ENCODE measurements at regions not wholly inside any gene's neighbourhood (a gene's known extent, or its start where the extent isn't known, plus 50 kb on each side); places are given as distances from the start of the nearest gene placed in this dataset.

- Histone ChIP-seq H3K27me3 (replicated peaks; ENCODE audit: insufficient read depth, low read depth, low read length, poor library complexity) (peaks cover 4% of the 10 kb centered on the region), H3K36me3 (ENCODE audit: insufficient read depth, low read length, poor library complexity, severe bottlenecking) (no peaks in the 10 kb centered on the region), H3K4me1 (ENCODE audit: insufficient read depth, low read length, poor library complexity, severe bottlenecking) (no peaks in the 10 kb centered on the region), H3K4me3 (ENCODE audit: low read depth, low read length, poor library complexity, severe bottlenecking) (no peak overlapping the region), H3K9me3 (ENCODE audit: low read depth, low read length, poor library complexity, severe bottlenecking) (no peaks in the 10 kb centered on the region), H3K27ac (ENCODE audit: low read depth, low read length, poor library complexity, severe bottlenecking) (no peak overlapping the region)
- no peak for TF ChIP-seq EZH2 (IDR thresholded peaks at IDR 0.05; ENCODE audit: borderline replicate concordance, low read depth, low read length, poor library complexity, severe bottlenecking)
- TF ChIP-seq, protein P1, sequence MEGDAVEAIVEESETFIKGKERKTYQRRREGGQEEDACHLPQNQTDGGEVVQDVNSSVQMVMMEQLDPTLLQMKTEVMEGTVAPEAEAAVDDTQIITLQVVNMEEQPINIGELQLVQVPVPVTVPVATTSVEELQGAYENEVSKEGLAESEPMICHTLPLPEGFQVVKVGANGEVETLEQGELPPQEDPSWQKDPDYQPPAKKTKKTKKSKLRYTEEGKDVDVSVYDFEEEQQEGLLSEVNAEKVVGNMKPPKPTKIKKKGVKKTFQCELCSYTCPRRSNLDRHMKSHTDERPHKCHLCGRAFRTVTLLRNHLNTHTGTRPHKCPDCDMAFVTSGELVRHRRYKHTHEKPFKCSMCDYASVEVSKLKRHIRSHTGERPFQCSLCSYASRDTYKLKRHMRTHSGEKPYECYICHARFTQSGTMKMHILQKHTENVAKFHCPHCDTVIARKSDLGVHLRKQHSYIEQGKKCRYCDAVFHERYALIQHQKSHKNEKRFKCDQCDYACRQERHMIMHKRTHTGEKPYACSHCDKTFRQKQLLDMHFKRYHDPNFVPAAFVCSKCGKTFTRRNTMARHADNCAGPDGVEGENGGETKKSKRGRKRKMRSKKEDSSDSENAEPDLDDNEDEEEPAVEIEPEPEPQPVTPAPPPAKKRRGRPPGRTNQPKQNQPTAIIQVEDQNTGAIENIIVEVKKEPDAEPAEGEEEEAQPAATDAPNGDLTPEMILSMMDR (conservative IDR thresholded peaks at IDR 0.05; ENCODE audit: low read depth, low read length), result no peak
- DNase-seq (ENCODE audit: low spot score), result no peak
- intact Hi-C loops (cut with micrococcal nuclease; ENCODE audit: unreplicated experiment), result no loop called here
- POLR2A ChIA-PET (ENCODE audit: low non-redundant PET), result no interaction called here
- BruUV-seq (replicated peaks), result no TSS peak
- CTCF ChIA-PET, result no interaction called here
Observed at GRCh38 chr2:118584877-118585276, 262.6 kb downstream of the EN1 start.

DNA sequence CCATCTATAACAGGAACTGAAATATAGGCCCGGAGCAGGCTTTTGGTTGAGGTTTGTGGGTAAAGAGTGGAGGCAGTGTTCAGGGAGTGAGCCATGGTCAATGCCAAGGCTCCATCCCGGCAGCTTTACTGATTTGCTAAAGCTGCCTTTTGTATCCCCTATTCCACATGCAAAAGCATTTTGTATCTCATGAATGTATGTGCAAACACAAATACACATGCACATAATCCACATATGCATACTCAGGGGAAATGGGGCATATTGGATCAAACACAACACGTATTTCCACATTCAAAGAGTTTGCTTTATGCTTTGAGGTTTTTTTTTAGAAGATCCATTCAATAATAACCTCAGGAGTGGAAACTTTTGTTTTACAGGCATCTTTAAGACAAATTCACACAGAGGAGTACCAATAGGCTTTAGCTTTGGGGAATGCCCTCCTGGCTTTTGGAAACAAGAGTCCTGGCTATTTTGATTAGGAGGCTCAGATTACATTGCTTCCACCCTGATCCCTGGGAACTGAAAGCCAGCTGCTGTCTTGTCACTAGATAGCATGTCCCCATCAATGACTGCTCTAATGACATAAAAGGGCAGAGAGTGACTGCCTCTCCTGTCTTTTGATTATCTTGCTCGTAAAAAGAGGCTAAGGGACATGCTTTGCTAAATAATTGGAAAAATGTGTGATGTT is 263.2 kb downstream of the EN1 start:
- Histone ChIP-seq H3K27me3 (replicated peaks; ENCODE audit: insufficient read depth, low read depth, low read length, poor library complexity) (peaks cover 4% of the 10 kb centered on the region), H3K4me1 (ENCODE audit: insufficient read depth, low read length, poor library complexity, severe bottlenecking) (no peaks in the 10 kb centered on the region), H3K4me3 (ENCODE audit: low read depth, low read length, poor library complexity, severe bottlenecking) (no peak overlapping the region), H3K27ac (ENCODE audit: low read depth, low read length, poor library complexity, severe bottlenecking) (no peak overlapping the region), H3K9me3 (ENCODE audit: low read depth, low read length, poor library complexity, severe bottlenecking) (no peaks in the 10 kb centered on the region), H3K36me3 (ENCODE audit: insufficient read depth, low read length, poor library complexity, severe bottlenecking) (no peaks in the 10 kb centered on the region)
- no peak for DNase-seq (ENCODE audit: low spot score)
- ChIA-PET CTCF (no interaction called here), POLR2A (ENCODE audit: low non-redundant PET) (no interaction called here)
- no peak for TF ChIP-seq EZH2 (IDR thresholded peaks at IDR 0.05; ENCODE audit: borderline replicate concordance, low read depth, low read length, poor library complexity, severe bottlenecking)
- TF ChIP-seq, protein P1 (conservative IDR thresholded peaks at IDR 0.05; ENCODE audit: low read depth, low read length), result no peak
- intact Hi-C loops (cut with micrococcal nuclease; ENCODE audit: unreplicated experiment), result no loop called here
- BruUV-seq (replicated peaks), result no TSS peak

GRCh38 chr2:118582058-118582457 is 265.4 kb downstream of the EN1 start:
- DNase-seq (ENCODE audit: low spot score), result no peak
- Histone ChIP-seq H3K27me3 (replicated peaks; ENCODE audit: insufficient read depth, low read depth, low read length, poor library complexity) (peaks cover 4% of the 10 kb centered on the region), H3K4me3 (ENCODE audit: low read depth, low read length, poor library complexity, severe bottlenecking) (no peak overlapping the region), H3K9me3 (ENCODE audit: low read depth, low read length, poor library complexity, severe bottlenecking) (no peaks in the 10 kb centered on the region), H3K27ac (ENCODE audit: low read depth, low read length, poor library complexity, severe bottlenecking) (no peak overlapping the region), H3K36me3 (ENCODE audit: insufficient read depth, low read length, poor library complexity, severe bottlenecking) (no peaks in the 10 kb centered on the region), H3K4me1 (ENCODE audit: insufficient read depth, low read length, poor library complexity, severe bottlenecking) (no peaks in the 10 kb centered on the region)
- POLR2A ChIA-PET (ENCODE audit: low non-redundant PET), result no interaction called here
- BruUV-seq (replicated peaks), result no TSS peak
- intact Hi-C loops (cut with micrococcal nuclease; ENCODE audit: unreplicated experiment), result no loop called here
- TF ChIP-seq EZH2 (IDR thresholded peaks at IDR 0.05; ENCODE audit: borderline replicate concordance, low read depth, low read length, poor library complexity, severe bottlenecking), result no peak
- TF ChIP-seq, protein P1 (conservative IDR thresholded peaks at IDR 0.05; ENCODE audit: low read depth, low read length), result no peak
- CTCF ChIA-PET, result no interaction called here

All from A673 (cell line).